ENCODE measurements at regions not wholly inside any gene's neighbourhood (a gene's known extent, or its start where the extent isn't known, plus 50 kb on each side); places are given as distances from the start of the nearest gene placed in this dataset.

GRCh38 chr1:88466011-88466410, 218.1 kb upstream of the PKN2 start:
- ATAC-seq = no peak
- TF ChIP-seq ZNF565 (CRISPR knock-in tag; conservative IDR thresholded peaks at IDR 0.05; ENCODE audit: low read depth) = no peak
- no peak for TF ChIP-seq ARNTL (CRISPR knock-in tag; IDR thresholded peaks at IDR 0.05; ENCODE audit: borderline replicate concordance, low read depth)
- no peak for TF ChIP-seq ZFP30 (CRISPR knock-in tag; IDR thresholded peaks at IDR 0.05)
- no peak for TF ChIP-seq GLIS3 (CRISPR knock-in tag; IDR thresholded peaks at IDR 0.05)
- no peak for TF ChIP-seq ZFP3 (CRISPR knock-in tag; IDR thresholded peaks at IDR 0.05)
- no peak for TF ChIP-seq CSRNP3 (CRISPR knock-in tag; IDR thresholded peaks at IDR 0.05)
- no peak for TF ChIP-seq ISL1 (CRISPR knock-in tag; IDR thresholded peaks at IDR 0.05)
- no peak for TF ChIP-seq CSDC2 (CRISPR knock-in tag; IDR thresholded peaks at IDR 0.05)

GRCh38 chr1:88466899-88467580, 217.0 kb upstream of the PKN2 start:
- ATAC-seq = no peak
- TF ChIP-seq ZC3H10 (CRISPR knock-in tag; IDR thresholded peaks at IDR 0.05) (no peak), ZNF8 (CRISPR knock-in tag; IDR thresholded peaks at IDR 0.05) (no peak), ZFP30 (CRISPR knock-in tag; IDR thresholded peaks at IDR 0.05) (no peak), OSR1 (CRISPR knock-in tag; IDR thresholded peaks at IDR 0.05) (no peak)

- no peak for ATAC-seq
- TF ChIP-seq ISL1 (CRISPR knock-in tag; IDR thresholded peaks at IDR 0.05) (no peak), TCF4 (CRISPR knock-in tag; IDR thresholded peaks at IDR 0.05; ENCODE audit: borderline replicate concordance) (no peak), CSDC2 (CRISPR knock-in tag; IDR thresholded peaks at IDR 0.05) (no peak), PPARA (CRISPR knock-in tag; IDR thresholded peaks at IDR 0.05; ENCODE audit: borderline replicate concordance) (no peak), ZNF8 (CRISPR knock-in tag; IDR thresholded peaks at IDR 0.05) (no peak), ZC3H10 (CRISPR knock-in tag; IDR thresholded peaks at IDR 0.05) (no peak), ZFP30 (CRISPR knock-in tag; IDR thresholded peaks at IDR 0.05) (no peak), RARB (CRISPR knock-in tag; IDR thresholded peaks at IDR 0.05) (no peak), PATZ1 (CRISPR knock-in tag; IDR thresholded peaks at IDR 0.05; ENCODE audit: borderline replicate concordance) (no peak), CREB5 (CRISPR knock-in tag; IDR thresholded peaks at IDR 0.05; ENCODE audit: low read depth) (no peak), SNAI2 (CRISPR knock-in tag; IDR thresholded peaks at IDR 0.05) (no peak), GLIS3 (CRISPR knock-in tag; IDR thresholded peaks at IDR 0.05) (no peak), BACH2 (CRISPR knock-in tag; IDR thresholded peaks at IDR 0.05; ENCODE audit: borderline replicate concordance) (no peak)
Measured at GRCh38 chr1:88472298-88472697, 211.8 kb upstream of the PKN2 start.

- TF ChIP-seq ESRRG (CRISPR knock-in tag; IDR thresholded peaks at IDR 0.05) (no peak), ZFP3 (CRISPR knock-in tag; IDR thresholded peaks at IDR 0.05) (no peak), OSR1 (CRISPR knock-in tag; IDR thresholded peaks at IDR 0.05) (no peak), TOX (CRISPR knock-in tag; IDR thresholded peaks at IDR 0.05; ENCODE audit: borderline replicate concordance) (no peak), PPARA (CRISPR knock-in tag; IDR thresholded peaks at IDR 0.05; ENCODE audit: borderline replicate concordance) (no peak), CSDC2 (CRISPR knock-in tag; IDR thresholded peaks at IDR 0.05) (no peak), PATZ1 (CRISPR knock-in tag; IDR thresholded peaks at IDR 0.05; ENCODE audit: borderline replicate concordance) (no peak), ISL1 (CRISPR knock-in tag; IDR thresholded peaks at IDR 0.05) (no peak), TCF4 (CRISPR knock-in tag; IDR thresholded peaks at IDR 0.05; ENCODE audit: borderline replicate concordance) (no peak), ZNF70 (CRISPR knock-in tag; IDR thresholded peaks at IDR 0.05) (no peak), GLIS3 (CRISPR knock-in tag; IDR thresholded peaks at IDR 0.05) (no peak), ZNF8 (CRISPR knock-in tag; IDR thresholded peaks at IDR 0.05) (no peak), CREB5 (CRISPR knock-in tag; IDR thresholded peaks at IDR 0.05; ENCODE audit: low read depth) (no peak)
- no peak for ATAC-seq
Measured at GRCh38 chr1:88472714-88473113, 211.4 kb upstream of the PKN2 start.
